ENCODE measurements at regions not wholly inside any gene's neighbourhood (a gene's known extent, or its start where the extent isn't known, plus 50 kb on each side); places are given as distances from the start of the nearest gene placed in this dataset.
"Not testable (repeated sequence)": the region's sequence is repeated elsewhere in the genome, so short reads cannot be mapped to it uniquely, and the experiment has no call there.

- not testable (repeated sequence) for TF ChIP-seq POLR2A (IDR thresholded peaks at IDR 0.05)
- TF ChIP-seq, protein P1, sequence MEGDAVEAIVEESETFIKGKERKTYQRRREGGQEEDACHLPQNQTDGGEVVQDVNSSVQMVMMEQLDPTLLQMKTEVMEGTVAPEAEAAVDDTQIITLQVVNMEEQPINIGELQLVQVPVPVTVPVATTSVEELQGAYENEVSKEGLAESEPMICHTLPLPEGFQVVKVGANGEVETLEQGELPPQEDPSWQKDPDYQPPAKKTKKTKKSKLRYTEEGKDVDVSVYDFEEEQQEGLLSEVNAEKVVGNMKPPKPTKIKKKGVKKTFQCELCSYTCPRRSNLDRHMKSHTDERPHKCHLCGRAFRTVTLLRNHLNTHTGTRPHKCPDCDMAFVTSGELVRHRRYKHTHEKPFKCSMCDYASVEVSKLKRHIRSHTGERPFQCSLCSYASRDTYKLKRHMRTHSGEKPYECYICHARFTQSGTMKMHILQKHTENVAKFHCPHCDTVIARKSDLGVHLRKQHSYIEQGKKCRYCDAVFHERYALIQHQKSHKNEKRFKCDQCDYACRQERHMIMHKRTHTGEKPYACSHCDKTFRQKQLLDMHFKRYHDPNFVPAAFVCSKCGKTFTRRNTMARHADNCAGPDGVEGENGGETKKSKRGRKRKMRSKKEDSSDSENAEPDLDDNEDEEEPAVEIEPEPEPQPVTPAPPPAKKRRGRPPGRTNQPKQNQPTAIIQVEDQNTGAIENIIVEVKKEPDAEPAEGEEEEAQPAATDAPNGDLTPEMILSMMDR (IDR thresholded peaks at IDR 0.05) = not testable (repeated sequence)
These were observed 780.8 kb downstream of the TTLL7 start for GRCh38 chr1:83218036-83218716.

Measured in adrenal gland (tissue), 5 donors.